Astrocyte of the spinal cord (primary cell): ENCODE measurements at regions not wholly inside any gene's neighbourhood (a gene's known extent, or its start where the extent isn't known, plus 50 kb on each side); places are given as distances from the start of the nearest gene placed in this dataset.
"Not testable (repeated sequence)": the region's sequence is repeated elsewhere in the genome, so short reads cannot be mapped to it uniquely, and the experiment has no call there.

Experiments used
- DNase-seq: peaks from one replicate; pipeline ENCODE4 v3.0.0; 2011; ENCODE audit warnings: low read depth, low spot score
- H3K4me3 ChIP-seq: 2 replicates; pipeline ENCODE4 v1.5.1; 2011; ENCODE audit warnings: low read depth, mild to moderate bottlenecking, low read length, moderate library complexity
- CTCF ChIP-seq: IDR thresholded peaks from 2 replicates; pipeline ENCODE4 v1.5.1; 2012; ENCODE audit warnings: low read depth, mild to moderate bottlenecking, low read length, inconsistent platforms
- in situ Hi-C: cut with HindIII; loops from 2 replicates; pipeline ENCODE4 v1.10.0; 2017; ENCODE audit warnings: low sequenced_read_pairs

GRCh38 chr17:70717042-70717441 lies 547.7 kb downstream of the KCNJ2 start:
- H3K4me3 ChIP-seq: no peak overlapping the region
- in situ Hi-C loops: no loop called here
- no peak for DNase-seq
- no peak for TF ChIP-seq CTCF

GRCh38 chr17:70736375-70736957 lies 567.1 kb downstream of the KCNJ2 start:
- no peak for DNase-seq
- in situ Hi-C loops: no loop called here
- TF ChIP-seq CTCF: no peak
- H3K4me3 ChIP-seq: no peak overlapping the region

GRCh38 chr17:70739065-70739464 lies 569.7 kb downstream of the KCNJ2 start:
- H3K4me3 ChIP-seq: no peak overlapping the region
- no peak for TF ChIP-seq CTCF
- DNase-seq: no peak
- in situ Hi-C loops: no loop called here

GRCh38 chr17:70746574-70746973 lies 577.2 kb downstream of the KCNJ2 start:
- DNase-seq, in situ Hi-C loops, H3K4me3 ChIP-seq: not testable (repeated sequence)

- in situ Hi-C loops: no loop called here
- H3K4me3 ChIP-seq: no peak overlapping the region
- no peak for TF ChIP-seq CTCF
- no peak for DNase-seq
These were observed 581.7 kb downstream of the KCNJ2 start for GRCh38 chr17:70750983-70751382.

- in situ Hi-C loops, H3K4me3 ChIP-seq, DNase-seq: not testable (repeated sequence)
These were observed 583.1 kb downstream of the KCNJ2 start for GRCh38 chr17:70752461-70752860.

GRCh38 chr17:70752966-70753467 lies 583.7 kb downstream of the KCNJ2 start:
- in situ Hi-C loops: no loop called here
- DNase-seq: no peak
- no peak for TF ChIP-seq CTCF
- no peak overlapping the region for H3K4me3 ChIP-seq

GRCh38 chr17:70763018-70763417 lies 593.7 kb downstream of the KCNJ2 start:
- in situ Hi-C loops: no loop called here
- no peak for DNase-seq
- no peak for TF ChIP-seq CTCF
- no peak overlapping the region for H3K4me3 ChIP-seq
